ENCODE measurements at regions not wholly inside any gene's neighbourhood (a gene's known extent, or its start where the extent isn't known, plus 50 kb on each side); places are given as distances from the start of the nearest gene placed in this dataset.
"Not testable (repeated sequence)": the region's sequence is repeated elsewhere in the genome, so short reads cannot be mapped to it uniquely, and the experiment has no call there.

GRCh38 chr2:87507378-87508348 is 240.2 kb upstream of the PLGLB2 start:
- H4K20me1 ChIP-seq (ENCODE audit: insufficient read depth, low read length); H3K9me3 ChIP-seq (replicated peaks; ENCODE audit: insufficient read depth, low read length); H3K4me3 ChIP-seq (ENCODE audit: low read length); H3K9me2 ChIP-seq (replicated peaks; ENCODE audit: insufficient read depth, low read length); H2AFZ ChIP-seq (ENCODE audit: low read length); H3K4me2 ChIP-seq (ENCODE audit: low read depth, low read length); DNase-seq; H3K36me3 ChIP-seq (replicated peaks; ENCODE audit: insufficient read depth, low read length); H3K4me1 ChIP-seq (ENCODE audit: low read length); H3K9ac ChIP-seq (ENCODE audit: low read length); H3K27me3 ChIP-seq (replicated peaks; ENCODE audit: insufficient read depth, low read length); H3K27ac ChIP-seq (ENCODE audit: low read length); H3F3A ChIP-seq (ENCODE audit: insufficient read depth, low read length): not testable (repeated sequence)
- H3K79me2 ChIP-seq (ENCODE audit: low read length) = peaks cover 12% of the 10 kb centered on the region

- peaks cover 17% of the 10 kb centered on the region for H3K79me2 ChIP-seq (ENCODE audit: low read length)
- H3K27ac ChIP-seq (ENCODE audit: low read length); H3K4me1 ChIP-seq (ENCODE audit: low read length); H3K9ac ChIP-seq (ENCODE audit: low read length); DNase-seq; H3K4me3 ChIP-seq (ENCODE audit: low read length); H3K4me2 ChIP-seq (ENCODE audit: low read depth, low read length); H3K36me3 ChIP-seq (replicated peaks; ENCODE audit: insufficient read depth, low read length); H4K20me1 ChIP-seq (ENCODE audit: insufficient read depth, low read length); H3K9me3 ChIP-seq (replicated peaks; ENCODE audit: insufficient read depth, low read length); H3K27me3 ChIP-seq (replicated peaks; ENCODE audit: insufficient read depth, low read length); H3F3A ChIP-seq (ENCODE audit: insufficient read depth, low read length); H2AFZ ChIP-seq (ENCODE audit: low read length); H3K9me2 ChIP-seq (replicated peaks; ENCODE audit: insufficient read depth, low read length): not testable (repeated sequence)
These were observed 236.6 kb upstream of the PLGLB2 start for GRCh38 chr2:87511195-87511778.

- H3K9me2 ChIP-seq (replicated peaks; ENCODE audit: insufficient read depth, low read length); H3K27ac ChIP-seq (ENCODE audit: low read length); H3K4me1 ChIP-seq (ENCODE audit: low read length); H3K9ac ChIP-seq (ENCODE audit: low read length); H3K9me3 ChIP-seq (replicated peaks; ENCODE audit: insufficient read depth, low read length); H3F3A ChIP-seq (ENCODE audit: insufficient read depth, low read length); H2AFZ ChIP-seq (ENCODE audit: low read length); DNase-seq; H3K36me3 ChIP-seq (replicated peaks; ENCODE audit: insufficient read depth, low read length); H3K27me3 ChIP-seq (replicated peaks; ENCODE audit: insufficient read depth, low read length); H4K20me1 ChIP-seq (ENCODE audit: insufficient read depth, low read length); H3K4me3 ChIP-seq (ENCODE audit: low read length); H3K4me2 ChIP-seq (ENCODE audit: low read depth, low read length): not testable (repeated sequence)
- peaks cover 25% of the 10 kb centered on the region for H3K79me2 ChIP-seq (ENCODE audit: low read length)
These were observed 234.9 kb upstream of the PLGLB2 start for GRCh38 chr2:87512864-87513530.

- H3F3A ChIP-seq (ENCODE audit: insufficient read depth, low read length); H3K4me2 ChIP-seq (ENCODE audit: low read depth, low read length); H2AFZ ChIP-seq (ENCODE audit: low read length); H3K36me3 ChIP-seq (replicated peaks; ENCODE audit: insufficient read depth, low read length); H3K4me3 ChIP-seq (ENCODE audit: low read length); H3K9me2 ChIP-seq (replicated peaks; ENCODE audit: insufficient read depth, low read length); H4K20me1 ChIP-seq (ENCODE audit: insufficient read depth, low read length); DNase-seq; H3K9me3 ChIP-seq (replicated peaks; ENCODE audit: insufficient read depth, low read length); H3K9ac ChIP-seq (ENCODE audit: low read length); H3K27me3 ChIP-seq (replicated peaks; ENCODE audit: insufficient read depth, low read length); H3K27ac ChIP-seq (ENCODE audit: low read length); H3K4me1 ChIP-seq (ENCODE audit: low read length): not testable (repeated sequence)
- H3K79me2 ChIP-seq (ENCODE audit: low read length) = peaks cover 25% of the 10 kb centered on the region
These were observed 233.9 kb upstream of the PLGLB2 start for GRCh38 chr2:87514034-87514433.

- not testable (repeated sequence) for H3K4me1 ChIP-seq (ENCODE audit: low read length); H3K36me3 ChIP-seq (replicated peaks; ENCODE audit: insufficient read depth, low read length); H3F3A ChIP-seq (ENCODE audit: insufficient read depth, low read length); H3K9me3 ChIP-seq (replicated peaks; ENCODE audit: insufficient read depth, low read length); H4K20me1 ChIP-seq (ENCODE audit: insufficient read depth, low read length); H3K27ac ChIP-seq (ENCODE audit: low read length); H3K4me3 ChIP-seq (ENCODE audit: low read length); H2AFZ ChIP-seq (ENCODE audit: low read length); H3K9me2 ChIP-seq (replicated peaks; ENCODE audit: insufficient read depth, low read length); H3K27me3 ChIP-seq (replicated peaks; ENCODE audit: insufficient read depth, low read length); H3K4me2 ChIP-seq (ENCODE audit: low read depth, low read length); DNase-seq; H3K9ac ChIP-seq (ENCODE audit: low read length)
- peaks cover 22% of the 10 kb centered on the region for H3K79me2 ChIP-seq (ENCODE audit: low read length)
These were observed 233.4 kb upstream of the PLGLB2 start for GRCh38 chr2:87514515-87514914.

- H3F3A ChIP-seq (ENCODE audit: insufficient read depth, low read length); H3K4me2 ChIP-seq (ENCODE audit: low read depth, low read length); H3K9ac ChIP-seq (ENCODE audit: low read length); H3K27ac ChIP-seq (ENCODE audit: low read length); H3K9me2 ChIP-seq (replicated peaks; ENCODE audit: insufficient read depth, low read length); H3K9me3 ChIP-seq (replicated peaks; ENCODE audit: insufficient read depth, low read length); H4K20me1 ChIP-seq (ENCODE audit: insufficient read depth, low read length); H2AFZ ChIP-seq (ENCODE audit: low read length); H3K27me3 ChIP-seq (replicated peaks; ENCODE audit: insufficient read depth, low read length); H3K36me3 ChIP-seq (replicated peaks; ENCODE audit: insufficient read depth, low read length); DNase-seq; H3K4me1 ChIP-seq (ENCODE audit: low read length); H3K4me3 ChIP-seq (ENCODE audit: low read length): not testable (repeated sequence)
- peaks cover 22% of the 10 kb centered on the region for H3K79me2 ChIP-seq (ENCODE audit: low read length)
These were observed 232.7 kb upstream of the PLGLB2 start for GRCh38 chr2:87515226-87515625.

- H3K79me2 ChIP-seq (ENCODE audit: low read length) = peaks cover 22% of the 10 kb centered on the region
- H3K27me3 ChIP-seq (replicated peaks; ENCODE audit: insufficient read depth, low read length); DNase-seq; H3K4me3 ChIP-seq (ENCODE audit: low read length); H2AFZ ChIP-seq (ENCODE audit: low read length); H3K36me3 ChIP-seq (replicated peaks; ENCODE audit: insufficient read depth, low read length); H3F3A ChIP-seq (ENCODE audit: insufficient read depth, low read length); H3K4me1 ChIP-seq (ENCODE audit: low read length); H3K9me3 ChIP-seq (replicated peaks; ENCODE audit: insufficient read depth, low read length); H3K4me2 ChIP-seq (ENCODE audit: low read depth, low read length); H3K27ac ChIP-seq (ENCODE audit: low read length); H4K20me1 ChIP-seq (ENCODE audit: insufficient read depth, low read length); H3K9me2 ChIP-seq (replicated peaks; ENCODE audit: insufficient read depth, low read length); H3K9ac ChIP-seq (ENCODE audit: low read length): not testable (repeated sequence)
These were observed 232.0 kb upstream of the PLGLB2 start for GRCh38 chr2:87515875-87516274.

Data from MM.1S (cell line).